Epithelial cell of proximal tubule (primary cell): ENCODE measurements at regions not wholly inside any gene's neighbourhood (a gene's known extent, or its start where the extent isn't known, plus 50 kb on each side); places are given as distances from the start of the nearest gene placed in this dataset.

ENCODE experiments used
- DNase-seq: peaks from one replicate; pipeline ENCODE4 v3.0.0-alpha.2; 2011; ENCODE audit warnings: low read depth
- H3K4me3 ChIP-seq: 2 replicates; pipeline ENCODE4 v1.5.1; 2011; ENCODE audit warnings: low read depth, mild to moderate bottlenecking, low read length
- CTCF ChIP-seq: conservative IDR thresholded peaks from 2 replicates; pipeline ENCODE4 v1.5.1; 2012; ENCODE audit warnings: low read depth, mild to moderate bottlenecking, low read length

- no peak for TF ChIP-seq CTCF
- H3K4me3 ChIP-seq, result no peak overlapping the region
- DNase-seq, result peak; percentile 75
These were observed 167.0 kb upstream of the CDK1 start for GRCh38 chr10:60611291-60611747.

GRCh38 chr10:60607372-60607771 lies 170.9 kb upstream of the CDK1 start:
- no peak for TF ChIP-seq CTCF
- DNase-seq, result no peak
- H3K4me3 ChIP-seq, result no peak overlapping the region

GRCh38 chr10:60606343-60607080 lies 171.8 kb upstream of the CDK1 start:
- no peak overlapping the region for H3K4me3 ChIP-seq
- no peak for DNase-seq
- TF ChIP-seq CTCF, result no peak

- no peak for DNase-seq
- TF ChIP-seq CTCF, result no peak
- H3K4me3 ChIP-seq, result no peak overlapping the region
These were observed 172.8 kb upstream of the CDK1 start for GRCh38 chr10:60605476-60605875.

- no peak for DNase-seq
- TF ChIP-seq CTCF, result no peak
- H3K4me3 ChIP-seq, result no peak overlapping the region
These were observed 173.9 kb upstream of the CDK1 start for GRCh38 chr10:60604342-60604741.

GRCh38 chr10:60597513-60597912 lies 180.8 kb upstream of the CDK1 start:
- no peak for DNase-seq
- no peak overlapping the region for H3K4me3 ChIP-seq
- TF ChIP-seq CTCF, result no peak

- no peak for TF ChIP-seq CTCF
- DNase-seq, result no peak
- no peak overlapping the region for H3K4me3 ChIP-seq
These were observed 182.4 kb upstream of the CDK1 start for GRCh38 chr10:60595852-60596251.
